Neural crest cell (in vitro differentiated cells): ENCODE measurements at regions not wholly inside any gene's neighbourhood (a gene's known extent, or its start where the extent isn't known, plus 50 kb on each side); places are given as distances from the start of the nearest gene placed in this dataset.

ENCODE experiments used
- DNase-seq: peaks from one replicate; pipeline ENCODE4 v3.0.0; 2021; ENCODE audit warnings: low read depth, mixed read lengths, low spot score
- H3K27ac Mint-ChIP-seq: one replicate; pipeline ENCODE4 v1.8.0; 2021; ENCODE audit warnings: mild to moderate bottlenecking, mixed read lengths; ENCODE audit not compliant: unreplicated experiment
- H3K27me3 Mint-ChIP-seq: 2 replicates; pipeline ENCODE4 v1.8.0; 2021; ENCODE audit warnings: low read depth, mild to moderate bottlenecking, mixed read lengths
- H3K36me3 Mint-ChIP-seq: 2 replicates; pipeline ENCODE4 v1.8.0; 2021; ENCODE audit warnings: low read depth, mild to moderate bottlenecking, mixed read lengths
- H3K4me1 Mint-ChIP-seq: 2 replicates; pipeline ENCODE4 v1.8.0; 2021; ENCODE audit warnings: mixed read lengths
- H3K4me3 Mint-ChIP-seq: one replicate; pipeline ENCODE4 v1.8.0; 2021; ENCODE audit warnings: mild to moderate bottlenecking, mixed read lengths
- H3K9me3 Mint-ChIP-seq: 2 replicates; pipeline ENCODE4 v1.8.0; 2021; ENCODE audit warnings: mixed read lengths
- CTCF ChIP-seq: fragments of 200-600 bp; sonication (generic); conservative IDR thresholded peaks from 2 replicates; pipeline ENCODE4 v1.5.0; 2021; ENCODE audit warnings: antibody characterized with exemption, mild to moderate bottlenecking

- Mint-ChIP-seq H3K9me3 (peaks cover 5% of the 10 kb centered on the region), H3K27ac (no peak overlapping the region), H3K4me3 (no peak overlapping the region), H3K27me3 (no peaks in the 10 kb centered on the region), H3K4me1 (peaks cover 18% of the 10 kb centered on the region), H3K36me3 (no peaks in the 10 kb centered on the region)
- TF ChIP-seq CTCF: no peak
- DNase-seq: no peak
Measured at GRCh38 chr15:94665676-94666441, 434.5 kb downstream of the MCTP2 start.

GRCh38 chr15:94666553-94666952 is 435.2 kb downstream of the MCTP2 start:
- Mint-ChIP-seq H3K27me3 (no peaks in the 10 kb centered on the region), H3K4me3 (no peak overlapping the region), H3K9me3 (peaks cover 5% of the 10 kb centered on the region), H3K36me3 (no peaks in the 10 kb centered on the region), H3K27ac (no peak overlapping the region), H3K4me1 (peaks cover 25% of the 10 kb centered on the region)
- TF ChIP-seq CTCF: no peak
- DNase-seq: no peak

- no peak overlapping the region for H3K4me3 Mint-ChIP-seq
- H3K27me3 Mint-ChIP-seq: no peaks in the 10 kb centered on the region
Measured at GRCh38 chr15:94667109-94667508, 435.7 kb downstream of the MCTP2 start.

GRCh38 chr15:94670438-94671034 is 439.2 kb downstream of the MCTP2 start:
- Mint-ChIP-seq H3K4me1 (peaks cover 54% of the 10 kb centered on the region), H3K36me3 (no peaks in the 10 kb centered on the region), H3K4me3 (peak overlapping the region; percentile 62), H3K27ac (no peak overlapping the region), H3K9me3 (no peaks in the 10 kb centered on the region), H3K27me3 (no peaks in the 10 kb centered on the region)
- TF ChIP-seq CTCF: peak; percentile 96
- no peak for DNase-seq

More at GRCh38 chr15:94667109-94667508, 435.7 kb downstream of the MCTP2 start:
- H3K9me3 Mint-ChIP-seq: peaks cover 5% of the 10 kb centered on the region
- H3K4me1 Mint-ChIP-seq: peaks cover 30% of the 10 kb centered on the region
- TF ChIP-seq CTCF: no peak
- DNase-seq: no peak
- no peak overlapping the region for H3K27ac Mint-ChIP-seq
- no peaks in the 10 kb centered on the region for H3K36me3 Mint-ChIP-seq

GRCh38 chr15:94671858-94672532 is 440.6 kb downstream of the MCTP2 start:
- Mint-ChIP-seq H3K9me3 (no peaks in the 10 kb centered on the region), H3K27ac (peak overlapping the region; percentile 96), H3K4me3 (peak overlapping the region; percentile 89), H3K36me3 (no peaks in the 10 kb centered on the region), H3K4me1 (peaks cover 43% of the 10 kb centered on the region), H3K27me3 (no peaks in the 10 kb centered on the region)
- peak; percentile 39 for DNase-seq
- TF ChIP-seq CTCF: no peak
